IMR-90 (cell line): ENCODE measurements at regions not wholly inside any gene's neighbourhood (a gene's known extent, or its start where the extent isn't known, plus 50 kb on each side); places are given as distances from the start of the nearest gene placed in this dataset.

Source experiments
- ATAC-seq: fragments of 200-7000 bp; cut with Tn5 transposase; 2 replicates; pipeline ENCODE4 v1.9.1; 2020; ENCODE audit warnings: low read depth, mild to moderate bottlenecking, moderate library complexity
- BruUV-seq: library from RNA; stranded (reverse); fragments of 400-500 nt; replicated peaks from 2 replicates; lab custom pipeline; 2021; lab: Mats Ljungman, UMichigan
- CTCF ChIA-PET: fragments of 300-600 bp; formaldehyde crosslinking; extraction: SDS; loops from one replicate; lab custom pipeline; 2021; ENCODE audit warnings: antibody characterized with exemption; lab: Yijun Ruan, JAX
- POLR2A ChIA-PET: fragments of 300-600 bp; sonication (Branson Sonifier 250); formaldehyde crosslinking; loops from one replicate; lab custom pipeline; 2022; ENCODE audit warnings: antibody characterized with exemption; ENCODE audit not compliant: unreplicated experiment; lab: Charles Lee
- DNase-seq: peaks from one replicate; pipeline ENCODE4 v3.0.0; 2013
- H2AFZ ChIP-seq: replicated peaks from 2 replicates; pipeline ENCODE3; 2013; ENCODE audit warnings: low read length, mild to moderate bottlenecking; ENCODE audit not compliant: poor library complexity
- H2AK5ac ChIP-seq: 2 replicates; pipeline ENCODE4 v1.6.1; 2013; ENCODE audit warnings: low read depth, low read length, inconsistent platforms
- H2AK9ac ChIP-seq: replicated peaks from 2 replicates; pipeline ENCODE3; 2013; ENCODE audit warnings: mild to moderate bottlenecking, low read depth, low read length, moderate library complexity; ENCODE audit not compliant: poor library complexity
- H2BK120ac ChIP-seq: 2 replicates; pipeline ENCODE4 v1.6.1; 2013; ENCODE audit warnings: low read depth, low read length, inconsistent platforms
- H2BK15ac ChIP-seq: 3 replicates; pipeline ENCODE4 v1.6.1; 2013; ENCODE audit warnings: low read depth, low read length, inconsistent platforms
- H2BK20ac ChIP-seq: 2 replicates; pipeline ENCODE4 v1.6.1; 2013; ENCODE audit warnings: low read depth, mild to moderate bottlenecking, inconsistent platforms, low read length, moderate library complexity
- H2BK5ac ChIP-seq: 2 replicates; pipeline ENCODE4 v1.6.1; 2013; ENCODE audit warnings: mild to moderate bottlenecking, low read depth, low read length, inconsistent platforms; ENCODE audit not compliant: poor library complexity, severe bottlenecking
- H3K14ac ChIP-seq: replicated peaks from 2 replicates; pipeline ENCODE4 v1.6.1; 2013; ENCODE audit warnings: low read depth, low read length, inconsistent platforms
- H3K18ac ChIP-seq: 2 replicates; pipeline ENCODE4 v1.6.1; 2013; ENCODE audit warnings: low read depth, low read length, control low read depth
- H3K23ac ChIP-seq: 2 replicates; pipeline ENCODE4 v1.6.1; 2013; ENCODE audit warnings: low read depth, low read length, inconsistent platforms
- H3K27ac ChIP-seq: 2 replicates; pipeline ENCODE4 v1.5.1; 2013; ENCODE audit warnings: mild to moderate bottlenecking, control low read depth, low read length; ENCODE audit not compliant: insufficient read depth
- H3K27me3 ChIP-seq: 2 replicates; pipeline ENCODE4 v1.6.1; 2013; ENCODE audit warnings: low read length; ENCODE audit not compliant: control insufficient read depth, insufficient read depth
- H3K36me3 ChIP-seq: 2 replicates; pipeline ENCODE4 v1.6.1; 2013; ENCODE audit warnings: low read length, mixed read lengths; ENCODE audit not compliant: control insufficient read depth, insufficient read depth
- H3K4ac ChIP-seq: 2 replicates; pipeline ENCODE4 v1.6.1; 2013; ENCODE audit warnings: low read depth, low read length, inconsistent platforms
- H3K4me1 ChIP-seq: 2 replicates; pipeline ENCODE4 v1.6.1; 2013; ENCODE audit warnings: low read length, mixed read lengths; ENCODE audit not compliant: control insufficient read depth, insufficient read depth
- H3K4me2 ChIP-seq: 2 replicates; pipeline ENCODE4 v1.6.1; 2013; ENCODE audit warnings: low read depth, mild to moderate bottlenecking, control low read depth, low read length, moderate library complexity
- H3K4me3 ChIP-seq: 2 replicates; pipeline ENCODE4 v1.5.1; 2013; ENCODE audit warnings: low read depth, mild to moderate bottlenecking, control low read depth, low read length, moderate library complexity; ENCODE audit not compliant: insufficient read depth
- H3K56ac ChIP-seq: 2 replicates; pipeline ENCODE4 v1.6.1; 2013; ENCODE audit warnings: low read length, inconsistent platforms; ENCODE audit not compliant: insufficient read depth; ENCODE audit errors: extremely low read depth
- H3K79me1 ChIP-seq, 2 experiments: 2 replicates each; pipeline ENCODE4 v1.6.1; 2013; ENCODE audit warnings: low read length in 2 of 2, inconsistent platforms in 1 of 2, low read depth in 1 of 2
- H3K9ac ChIP-seq: 2 replicates; pipeline ENCODE4 v1.6.1; 2013; ENCODE audit warnings: low read depth, low read length, control low read depth
- H3K9me1 ChIP-seq: 2 replicates; pipeline ENCODE4 v1.6.1; 2013; ENCODE audit warnings: low read length, inconsistent platforms; ENCODE audit not compliant: insufficient read depth
- H3K9me3 ChIP-seq: 2 replicates; pipeline ENCODE4 v1.6.1; 2013; ENCODE audit warnings: low read length; ENCODE audit not compliant: control insufficient read depth, insufficient read depth
- H4K20me1 ChIP-seq: 2 replicates; pipeline ENCODE4 v1.6.1; 2013; ENCODE audit warnings: low read length, inconsistent platforms; ENCODE audit not compliant: insufficient read depth
- H4K5ac ChIP-seq: 2 replicates; pipeline ENCODE4 v1.6.1; 2013; ENCODE audit warnings: mild to moderate bottlenecking, low read depth, low read length, control low read depth
- H4K8ac ChIP-seq, 2 experiments: 2 replicates each; pipeline ENCODE4 v1.6.1; 2013; ENCODE audit warnings: low read depth in 2 of 2, low read length in 2 of 2, control low read depth in 1 of 2, inconsistent platforms in 1 of 2
- H4K91ac ChIP-seq: 2 replicates; pipeline ENCODE4 v1.6.1; 2013; ENCODE audit warnings: low read depth, low read length, inconsistent platforms; ENCODE audit not compliant: insufficient read depth
- CEBPB ChIP-seq: IDR thresholded peaks from 2 replicates; pipeline ENCODE4 v1.6.1; 2012; ENCODE audit warnings: low read depth, low read length, improper control_type of control experiment
- CHD1 ChIP-seq: IDR thresholded peaks from 2 replicates; pipeline ENCODE4 v1.6.1; 2012; ENCODE audit warnings: low read depth, low read length, improper control_type of control experiment
- ELK1 ChIP-seq: fragments of 150-350 bp; IDR thresholded peaks from 2 replicates; pipeline ENCODE4 v1.6.1; 2016; ENCODE audit warnings: low read depth, mild to moderate bottlenecking, low read length, moderate library complexity, borderline replicate concordance
- RCOR1 ChIP-seq: IDR thresholded peaks from 2 replicates; pipeline ENCODE4 v1.6.1; 2012; ENCODE audit warnings: mild to moderate bottlenecking, low read length, improper control_type of control experiment; ENCODE audit not compliant: insufficient replicate concordance
- SMC3 ChIP-seq: fragments of 150-350 bp; IDR thresholded peaks from 2 replicates; pipeline ENCODE4 v1.6.1; 2016; ENCODE audit warnings: low read depth, mild to moderate bottlenecking, antibody characterized with exemption, low read length, moderate library complexity
- USF2 ChIP-seq: fragments of 150-350 bp; IDR thresholded peaks from 2 replicates; pipeline ENCODE4 v1.6.1; 2017; ENCODE audit warnings: mild to moderate bottlenecking, antibody characterized with exemption, low read length, low read depth
- WGBS, 2 experiments: methylation state at CpG; one replicate each; pipeline versions ENCODE4 v1.1.5 to v1.1.7; 2013; ENCODE audit warnings: missing lambda C conversion rate in 2 of 2; ENCODE audit not compliant: insufficient read length in 1 of 2; ENCODE audit errors: extremely low coverage in 2 of 2; 5-methylcytosine and 5-hydroxymethylcytosine counted together
- dilution Hi-C: fragments of 300-500 bp; cut with HindIII; formaldehyde crosslinking; loops from one replicate; pipeline ENCODE4 v1.14.3; 2018; ENCODE audit warnings: low sequenced_read_pairs; ENCODE audit not compliant: unreplicated experiment
- in situ Hi-C: fragments of 300-500 bp; cut with MboI; formaldehyde crosslinking; loops from 3 replicates; pipeline ENCODE4 v1.14.3; 2019; ENCODE audit warnings: low sequenced_read_pairs, inconsistent platforms, mixed read lengths
- intact Hi-C: fragments of 100-400 bp; cut with micrococcal nuclease; formaldehyde crosslinking; loops from 2 replicates; pipeline ENCODE4 v1.10.0; 2022

- DNase-seq (peak; percentile 26), ATAC-seq (peak; percentile 37; the same call in 1 of the 2 replicates)
- intact Hi-C loops (no loop called here), dilution Hi-C loops (no loop called here), in situ Hi-C loops (no loop called here)
- Histone ChIP-seq H3K79me1 (no peaks in the 10 kb centered on the region), H2AK5ac (no peak overlapping the region), H3K56ac (no peak overlapping the region), H3K18ac (no peak overlapping the region), H4K8ac (no peak overlapping the region), H2BK120ac (no peak overlapping the region), H2BK20ac (no peak overlapping the region), H3K4me3 (no peak overlapping the region), H2AK9ac (no peak overlapping the region), H3K14ac (no peak overlapping the region), H2BK5ac (no peak overlapping the region), H4K5ac (no peak overlapping the region), H3K36me3 (no peaks in the 10 kb centered on the region), H4K91ac (no peak overlapping the region), H3K27ac (no peak overlapping the region), H3K4me1 (no peaks in the 10 kb centered on the region), H3K9ac (no peak overlapping the region), H3K23ac (no peak overlapping the region), H2AFZ (no peak overlapping the region), H3K9me1 (no peaks in the 10 kb centered on the region), H2BK15ac (no peak overlapping the region), H3K9me3 (no peaks in the 10 kb centered on the region), H3K27me3 (no peaks in the 10 kb centered on the region), H3K4me2 (peak overlapping the region; percentile 20; the same call in 1 of the 2 replicates), H4K20me1 (no peaks in the 10 kb centered on the region), H3K4ac (no peak overlapping the region)
- no TSS peak for BruUV-seq
- ChIA-PET CTCF (no interaction called here), POLR2A (no interaction called here)
- WGBS, 2 experiments = no CpG with 5 or more reads among the region's 1 CpG
- TF ChIP-seq ELK1 (no peak), USF2 (no peak), RCOR1 (no peak), CEBPB (peak; percentile 27; the same call in 1 of the 2 replicates), CHD1 (no peak), SMC3 (no peak)
Observed at GRCh38 chr6:48036316-48036715, 74.7 kb downstream of the PTCHD4 start.
